ENCODE measurements at regions not wholly inside any gene's neighbourhood (a gene's known extent, or its start where the extent isn't known, plus 50 kb on each side); places are given as distances from the start of the nearest gene placed in this dataset.

DNA sequence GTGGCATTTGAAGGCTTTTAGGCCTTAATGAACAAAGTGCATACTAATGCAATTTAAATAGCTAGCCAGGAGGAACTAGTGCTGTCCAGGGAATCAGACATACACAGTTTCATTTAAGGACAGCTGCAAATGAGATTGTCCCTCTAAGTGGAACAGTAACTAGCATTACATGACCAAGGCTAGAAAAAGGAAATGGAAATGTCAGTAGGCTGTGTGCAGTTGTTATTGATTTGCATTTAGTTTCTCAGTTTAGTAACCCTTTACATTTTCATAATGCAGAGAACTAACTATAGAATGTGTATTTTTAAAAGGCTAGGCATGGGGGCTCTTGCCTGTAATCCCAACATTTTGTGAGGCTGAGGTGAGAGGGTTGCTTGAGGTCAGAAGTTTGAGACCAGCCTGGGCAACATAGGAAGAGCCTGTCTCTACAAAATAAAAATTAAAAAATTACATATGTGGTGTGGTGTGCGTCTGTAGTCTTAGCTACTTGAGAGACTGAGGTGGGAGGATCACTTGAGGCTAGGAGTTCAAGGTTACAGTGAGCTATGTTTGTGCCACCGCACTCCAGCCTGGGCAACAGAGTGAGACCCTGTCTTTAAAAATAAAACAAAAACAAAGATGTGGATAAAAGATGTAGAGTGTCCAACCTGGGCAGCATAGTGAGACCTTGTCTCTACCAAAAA lies 468.0 kb downstream of the UTRN start:
- TF ChIP-seq, protein P1, sequence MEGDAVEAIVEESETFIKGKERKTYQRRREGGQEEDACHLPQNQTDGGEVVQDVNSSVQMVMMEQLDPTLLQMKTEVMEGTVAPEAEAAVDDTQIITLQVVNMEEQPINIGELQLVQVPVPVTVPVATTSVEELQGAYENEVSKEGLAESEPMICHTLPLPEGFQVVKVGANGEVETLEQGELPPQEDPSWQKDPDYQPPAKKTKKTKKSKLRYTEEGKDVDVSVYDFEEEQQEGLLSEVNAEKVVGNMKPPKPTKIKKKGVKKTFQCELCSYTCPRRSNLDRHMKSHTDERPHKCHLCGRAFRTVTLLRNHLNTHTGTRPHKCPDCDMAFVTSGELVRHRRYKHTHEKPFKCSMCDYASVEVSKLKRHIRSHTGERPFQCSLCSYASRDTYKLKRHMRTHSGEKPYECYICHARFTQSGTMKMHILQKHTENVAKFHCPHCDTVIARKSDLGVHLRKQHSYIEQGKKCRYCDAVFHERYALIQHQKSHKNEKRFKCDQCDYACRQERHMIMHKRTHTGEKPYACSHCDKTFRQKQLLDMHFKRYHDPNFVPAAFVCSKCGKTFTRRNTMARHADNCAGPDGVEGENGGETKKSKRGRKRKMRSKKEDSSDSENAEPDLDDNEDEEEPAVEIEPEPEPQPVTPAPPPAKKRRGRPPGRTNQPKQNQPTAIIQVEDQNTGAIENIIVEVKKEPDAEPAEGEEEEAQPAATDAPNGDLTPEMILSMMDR (IDR thresholded peaks at IDR 0.05), result no peak
- no peak for TF ChIP-seq EZH2 (IDR thresholded peaks at IDR 0.05; ENCODE audit: borderline replicate concordance, insufficient read depth, low read depth, low read length, poor library complexity, severe bottlenecking)
- Mint-ChIP-seq H3K9me3 (ENCODE audit: insufficient read depth) (no peaks in the 10 kb centered on the region), H3K27ac (no peak overlapping the region), H3K4me1 (peaks cover 13% of the 10 kb centered on the region), H3K27me3 (no peaks in the 10 kb centered on the region), H3K4me3 (no peak overlapping the region)
- WGBS (ENCODE audit: insufficient coverage), result no CpG with 5 or more reads among the region's 2 CpGs
- Histone ChIP-seq H3K9me3 (ENCODE audit: control extremely low read depth in 1 of 3, control insufficient read depth in 2 of 3, insufficient read depth in 1 of 3, low read length in 2 of 3) (no peaks in the 10 kb centered on the region), H3K79me2 (ENCODE audit: control insufficient read depth, insufficient read depth, low read length) (peaks cover 2% of the 10 kb centered on the region), H2AFZ (ENCODE audit: insufficient read depth, low read depth, low read length, poor library complexity, severe bottlenecking) (no peak overlapping the region), H3K36me3 (replicated peaks in 1 of 2; ENCODE audit: control extremely low read depth in 1 of 2, control insufficient read depth in 1 of 2, extremely low read depth in 1 of 2, insufficient read depth in 2 of 2, low read length in 1 of 2) (peaks cover 28 to 66% of the 10 kb centered on the region in 2 experiments), H3K4me2 (replicated peaks; ENCODE audit: low read depth, low read length, poor library complexity, severe bottlenecking) (no peak overlapping the region), H4K20me1 (ENCODE audit: control insufficient read depth, insufficient read depth, low read length, poor library complexity, severe bottlenecking) (no peaks in the 10 kb centered on the region), H3K4me3 (ENCODE audit: control extremely low read depth in 1 of 5, extremely low read depth in 1 of 5, insufficient read depth in 1 of 5, low read depth in 2 of 5, low read length in 4 of 5) (no peak overlapping the region), H3K9ac (ENCODE audit: low read length) (no peak overlapping the region), H3K4me1 (ENCODE audit: control insufficient read depth in 2 of 2, insufficient read depth in 2 of 2, low read length in 2 of 2) (peaks cover 0 to 4% of the 10 kb centered on the region in 2 donors), H3K27ac (ENCODE audit: low read length in 2 of 2) (no peak overlapping the region), H3K27me3 (replicated peaks in 1 of 4; ENCODE audit: control extremely low read depth in 1 of 4, control insufficient read depth in 3 of 4, insufficient read depth in 4 of 4, low read length in 3 of 4) (no peaks in the 10 kb centered on the region)
- intact Hi-C loops (cut with micrococcal nuclease), result no loop called here
- no peak for ATAC-seq (ENCODE audit: low read depth)
- ChIA-PET CTCF (no interaction called here), POLR2A (interaction anchor here (0.5 kb wide), 1 partner anchor 697 kb away, joined by 4 read pairs; no protein-coding TSS in a partner anchor)
- no peak for DNase-seq

DNA sequence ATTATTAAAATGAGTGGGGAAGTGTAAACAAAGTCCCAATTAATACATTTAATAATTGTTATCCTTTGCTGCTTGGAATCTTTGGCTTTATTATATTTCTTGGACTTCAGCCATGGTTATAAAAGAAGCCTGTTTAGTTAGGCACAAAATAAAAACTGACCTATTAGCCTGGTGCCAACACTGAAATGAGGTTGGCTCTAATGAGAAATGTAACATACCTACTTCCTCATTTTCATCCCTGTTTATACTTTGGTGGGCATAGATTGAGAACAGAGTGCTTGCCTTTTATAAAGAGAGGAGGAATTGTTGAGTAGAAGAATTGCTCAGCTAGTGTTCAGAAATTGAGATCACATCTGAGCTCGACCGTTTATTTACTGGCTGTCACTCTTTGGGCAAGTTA lies 471.3 kb downstream of the UTRN start:
- CTCF ChIA-PET, result no interaction called here
- Histone ChIP-seq H3K9ac (ENCODE audit: low read length) (no peak overlapping the region), H3K79me2 (ENCODE audit: control insufficient read depth, insufficient read depth, low read length) (no peaks in the 10 kb centered on the region), H2AFZ (ENCODE audit: insufficient read depth, low read depth, low read length, poor library complexity, severe bottlenecking) (no peak overlapping the region), H3K4me1 (ENCODE audit: control insufficient read depth in 2 of 2, insufficient read depth in 2 of 2, low read length in 2 of 2) (peaks cover 0 to 4% of the 10 kb centered on the region in 2 donors), H3K4me2 (replicated peaks; ENCODE audit: low read depth, low read length, poor library complexity, severe bottlenecking) (no peak overlapping the region), H3K27me3 (replicated peaks in 1 of 4; ENCODE audit: control extremely low read depth in 1 of 4, control insufficient read depth in 3 of 4, insufficient read depth in 4 of 4, low read length in 3 of 4) (no peaks in the 10 kb centered on the region), H3K9me3 (ENCODE audit: control extremely low read depth in 1 of 3, control insufficient read depth in 2 of 3, insufficient read depth in 1 of 3, low read length in 2 of 3) (no peaks in the 10 kb centered on the region), H3K27ac (ENCODE audit: low read length in 2 of 2) (no peak overlapping the region), H3K4me3 (ENCODE audit: control extremely low read depth in 1 of 5, extremely low read depth in 1 of 5, insufficient read depth in 1 of 5, low read depth in 2 of 5, low read length in 4 of 5) (no peak overlapping the region), H3K36me3 (replicated peaks in 1 of 2; ENCODE audit: control extremely low read depth in 1 of 2, control insufficient read depth in 1 of 2, extremely low read depth in 1 of 2, insufficient read depth in 2 of 2, low read length in 1 of 2) (peaks cover 22 to 54% of the 10 kb centered on the region in 2 experiments), H4K20me1 (ENCODE audit: control insufficient read depth, insufficient read depth, low read length, poor library complexity, severe bottlenecking) (no peaks in the 10 kb centered on the region)
- H3K9me3 Mint-ChIP-seq (ENCODE audit: insufficient read depth), result no peaks in the 10 kb centered on the region
- no peaks in the 10 kb centered on the region for H3K27me3 Mint-ChIP-seq
- POLR2A ChIA-PET, result no interaction called here
- TF ChIP-seq, protein P1 (IDR thresholded peaks at IDR 0.05), result no peak
- no peak for TF ChIP-seq EZH2 (IDR thresholded peaks at IDR 0.05; ENCODE audit: borderline replicate concordance, insufficient read depth, low read depth, low read length, poor library complexity, severe bottlenecking)
- H3K4me1 Mint-ChIP-seq, result peaks cover 13% of the 10 kb centered on the region
- H3K27ac Mint-ChIP-seq, result no peak overlapping the region
- DNase-seq (no peak), ATAC-seq (ENCODE audit: low read depth) (no peak)
- H3K4me3 Mint-ChIP-seq, result no peak overlapping the region
- intact Hi-C loops (cut with micrococcal nuclease), result no loop called here
- WGBS (ENCODE audit: insufficient coverage), result no CpG with 5 or more reads among the region's 2 CpGs
